ENCODE measurements at regions not wholly inside any gene's neighbourhood (a gene's known extent, or its start where the extent isn't known, plus 50 kb on each side); places are given as distances from the start of the nearest gene placed in this dataset.

GRCh38 chr17:79415365-79415764, 195.5 kb downstream of the RBFOX3 start:
- no peak overlapping the region for H3K27ac ChIP-seq
- H3K27me3 ChIP-seq (ENCODE audit: low read depth): peaks cover 46% of the 10 kb centered on the region
- H3K36me3 ChIP-seq: no peaks in the 10 kb centered on the region
- no peak overlapping the region for H3K4me3 ChIP-seq
- H3K9me3 ChIP-seq: no peaks in the 10 kb centered on the region
- DNase-seq: no peak
- no peak for ATAC-seq
- TF ChIP-seq, protein P1, sequence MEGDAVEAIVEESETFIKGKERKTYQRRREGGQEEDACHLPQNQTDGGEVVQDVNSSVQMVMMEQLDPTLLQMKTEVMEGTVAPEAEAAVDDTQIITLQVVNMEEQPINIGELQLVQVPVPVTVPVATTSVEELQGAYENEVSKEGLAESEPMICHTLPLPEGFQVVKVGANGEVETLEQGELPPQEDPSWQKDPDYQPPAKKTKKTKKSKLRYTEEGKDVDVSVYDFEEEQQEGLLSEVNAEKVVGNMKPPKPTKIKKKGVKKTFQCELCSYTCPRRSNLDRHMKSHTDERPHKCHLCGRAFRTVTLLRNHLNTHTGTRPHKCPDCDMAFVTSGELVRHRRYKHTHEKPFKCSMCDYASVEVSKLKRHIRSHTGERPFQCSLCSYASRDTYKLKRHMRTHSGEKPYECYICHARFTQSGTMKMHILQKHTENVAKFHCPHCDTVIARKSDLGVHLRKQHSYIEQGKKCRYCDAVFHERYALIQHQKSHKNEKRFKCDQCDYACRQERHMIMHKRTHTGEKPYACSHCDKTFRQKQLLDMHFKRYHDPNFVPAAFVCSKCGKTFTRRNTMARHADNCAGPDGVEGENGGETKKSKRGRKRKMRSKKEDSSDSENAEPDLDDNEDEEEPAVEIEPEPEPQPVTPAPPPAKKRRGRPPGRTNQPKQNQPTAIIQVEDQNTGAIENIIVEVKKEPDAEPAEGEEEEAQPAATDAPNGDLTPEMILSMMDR (IDR thresholded peaks at IDR 0.05): no peak
- intact Hi-C loops (cut with DNase I): no loop called here
- no peaks in the 10 kb centered on the region for H3K4me1 ChIP-seq

DNA sequence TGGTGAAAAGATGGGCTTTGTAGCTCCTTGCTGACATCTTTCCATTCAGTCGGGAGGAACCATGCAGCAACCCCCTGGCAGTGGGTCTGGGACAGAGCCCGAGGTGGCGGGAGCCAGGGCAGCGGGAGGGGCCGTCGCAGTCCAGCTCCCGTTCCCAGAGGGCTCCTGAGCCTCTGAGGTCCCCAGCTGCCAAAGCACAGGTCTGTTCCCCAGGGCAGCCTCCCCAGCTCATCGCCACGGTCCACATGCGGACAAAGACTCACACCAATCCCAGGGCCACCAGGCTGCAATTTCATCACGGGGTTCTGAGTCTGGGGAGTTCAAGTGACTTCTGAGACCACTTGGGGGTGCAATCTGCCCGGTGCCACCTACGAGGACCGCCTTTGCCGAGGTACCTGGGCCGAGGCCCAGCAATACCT, 196.0 kb downstream of the RBFOX3 start:
- no peaks in the 10 kb centered on the region for H3K9me3 ChIP-seq
- H3K27ac ChIP-seq: no peak overlapping the region
- H3K4me3 ChIP-seq: no peak overlapping the region
- TF ChIP-seq, protein P1 (IDR thresholded peaks at IDR 0.05): no peak
- ATAC-seq: no peak
- peaks cover 46% of the 10 kb centered on the region for H3K27me3 ChIP-seq (ENCODE audit: low read depth)
- no peaks in the 10 kb centered on the region for H3K4me1 ChIP-seq
- no peak for DNase-seq
- intact Hi-C loops (cut with DNase I): no loop called here
- no peaks in the 10 kb centered on the region for H3K36me3 ChIP-seq

- Histone ChIP-seq H3K36me3 (no peaks in the 10 kb centered on the region), H3K27me3 (ENCODE audit: low read depth) (peaks cover 49% of the 10 kb centered on the region), H3K4me1 (no peaks in the 10 kb centered on the region), H3K4me3 (no peak overlapping the region), H3K9me3 (no peaks in the 10 kb centered on the region), H3K27ac (no peak overlapping the region)
- intact Hi-C loops (cut with DNase I): no loop called here
- TF ChIP-seq, protein P1 (IDR thresholded peaks at IDR 0.05): no peak
- DNase-seq (no peak), ATAC-seq (no peak)
Measured at GRCh38 chr17:79414063-79414792, 196.6 kb downstream of the RBFOX3 start.

DNA sequence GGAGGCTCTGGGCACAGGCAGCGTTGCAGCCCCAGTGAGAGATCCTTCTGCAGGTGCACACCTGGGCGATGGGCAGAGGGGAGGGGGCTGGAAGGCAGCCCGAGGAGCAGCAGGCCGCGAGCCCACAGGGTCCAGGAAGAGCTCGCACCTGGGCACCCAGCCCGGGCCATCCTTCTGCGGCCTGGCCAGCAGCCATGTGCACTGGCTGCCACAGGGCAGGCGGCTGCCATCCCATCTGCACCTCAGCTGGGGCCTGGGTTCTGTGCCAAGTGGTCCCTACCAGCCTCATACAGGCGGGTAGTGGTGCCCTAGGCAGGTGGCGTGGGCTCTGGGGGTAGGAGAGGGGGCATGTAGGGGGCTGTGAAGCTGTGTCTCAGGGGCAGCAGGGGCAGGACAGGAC, 197.2 kb downstream of the RBFOX3 start:
- no peak overlapping the region for H3K27ac ChIP-seq
- H3K9me3 ChIP-seq: no peaks in the 10 kb centered on the region
- no peak for DNase-seq
- H3K36me3 ChIP-seq: no peaks in the 10 kb centered on the region
- TF ChIP-seq, protein P1 (IDR thresholded peaks at IDR 0.05): no peak
- no peak for ATAC-seq
- H3K27me3 ChIP-seq (ENCODE audit: low read depth): peaks cover 54% of the 10 kb centered on the region
- H3K4me3 ChIP-seq: no peak overlapping the region
- H3K4me1 ChIP-seq: no peaks in the 10 kb centered on the region
- intact Hi-C loops (cut with DNase I): no loop called here

- Histone ChIP-seq H3K4me3 (no peak overlapping the region), H3K36me3 (no peaks in the 10 kb centered on the region), H3K4me1 (no peaks in the 10 kb centered on the region), H3K27me3 (ENCODE audit: low read depth) (peaks cover 60% of the 10 kb centered on the region), H3K27ac (no peak overlapping the region), H3K9me3 (no peaks in the 10 kb centered on the region)
- intact Hi-C loops (cut with DNase I): no loop called here
- TF ChIP-seq, protein P1 (IDR thresholded peaks at IDR 0.05): no peak
- ATAC-seq: no peak
- no peak for DNase-seq
Measured at GRCh38 chr17:79412886-79413390, 197.9 kb downstream of the RBFOX3 start.

Data from lower lobe of right lung (tissue), 2 donors.